T-helper 17 cell (primary cell): ENCODE measurements at regions not wholly inside any gene's neighbourhood (a gene's known extent, or its start where the extent isn't known, plus 50 kb on each side); places are given as distances from the start of the nearest gene placed in this dataset.

Experiments used
- ATAC-seq: fragments of 150-1000 bp; cut with Tn5 transposase; 2 replicates; pipeline ENCODE4 v1.10.0; 2021; ENCODE audit warnings: mild to moderate bottlenecking, moderate library complexity
- DNase-seq, 3 donors: peaks; one replicate each; pipeline versions ENCODE4 v3.0.0 to v3.0.0-alpha.2; 2020 to 2021
- H3K9me3 ChIP-seq: one replicate; pipeline ENCODE4 v1.7.0; 2013; ENCODE audit warnings: low read length, mild to moderate bottlenecking; ENCODE audit not compliant: control insufficient read depth, poor library complexity, severe bottlenecking
- H3K27ac Mint-ChIP-seq: one replicate; pipeline ENCODE4 v1.8.0; 2022; ENCODE audit warnings: mild to moderate bottlenecking, moderate library complexity, mixed read lengths
- H3K27me3 Mint-ChIP-seq: one replicate; pipeline ENCODE4 v1.8.0; 2022; ENCODE audit warnings: mixed read lengths
- H3K36me3 Mint-ChIP-seq: one replicate; pipeline ENCODE4 v1.8.0; 2022; ENCODE audit warnings: low read depth, mixed read lengths
- H3K4me1 Mint-ChIP-seq: one replicate; pipeline ENCODE4 v1.8.0; 2022; ENCODE audit warnings: mild to moderate bottlenecking, mixed read lengths
- H3K4me3 Mint-ChIP-seq: one replicate; pipeline ENCODE4 v1.8.0; 2022; ENCODE audit warnings: mild to moderate bottlenecking, moderate library complexity, mixed read lengths

- Mint-ChIP-seq H3K36me3 (no peaks in the 10 kb centered on the region), H3K4me1 (peaks cover 4% of the 10 kb centered on the region), H3K27ac (no peak overlapping the region), H3K27me3 (no peaks in the 10 kb centered on the region), H3K4me3 (no peak overlapping the region)
- H3K9me3 ChIP-seq = no peaks in the 10 kb centered on the region
- DNase-seq (no peak), ATAC-seq (no peak)
Measured at GRCh38 chr3:28114893-28115292, 126.5 kb upstream of the CMC1 start.

- DNase-seq (no peak), ATAC-seq (no peak)
- peaks cover 4% of the 10 kb centered on the region for H3K4me1 Mint-ChIP-seq
- H3K27me3 Mint-ChIP-seq = no peaks in the 10 kb centered on the region
- H3K4me3 Mint-ChIP-seq = no peak overlapping the region
- no peaks in the 10 kb centered on the region for H3K9me3 ChIP-seq
- no peak overlapping the region for H3K27ac Mint-ChIP-seq
- no peaks in the 10 kb centered on the region for H3K36me3 Mint-ChIP-seq
Measured at GRCh38 chr3:28115316-28115715, 126.1 kb upstream of the CMC1 start.

- Mint-ChIP-seq H3K4me1 (peaks cover 4% of the 10 kb centered on the region), H3K27ac (no peak overlapping the region), H3K36me3 (no peaks in the 10 kb centered on the region), H3K27me3 (no peaks in the 10 kb centered on the region), H3K4me3 (no peak overlapping the region)
- DNase-seq (no peak), ATAC-seq (no peak)
- H3K9me3 ChIP-seq = no peaks in the 10 kb centered on the region
Measured at GRCh38 chr3:28117598-28117997, 123.8 kb upstream of the CMC1 start.

- Mint-ChIP-seq H3K27ac (no peak overlapping the region), H3K27me3 (no peaks in the 10 kb centered on the region), H3K4me1 (peaks cover 4% of the 10 kb centered on the region), H3K36me3 (no peaks in the 10 kb centered on the region), H3K4me3 (no peak overlapping the region)
- DNase-seq (no peak), ATAC-seq (no peak)
- H3K9me3 ChIP-seq = no peaks in the 10 kb centered on the region
Measured at GRCh38 chr3:28118087-28118486, 123.3 kb upstream of the CMC1 start.

- no peak for DNase-seq
- H3K4me1 Mint-ChIP-seq = no peaks in the 10 kb centered on the region
- no peak for ATAC-seq
Measured at GRCh38 chr3:28122227-28122626, 119.2 kb upstream of the CMC1 start.

GRCh38 chr3:28124882-28125281 is 116.5 kb upstream of the CMC1 start:
- Mint-ChIP-seq H3K4me1 (no peaks in the 10 kb centered on the region), H3K27me3 (no peaks in the 10 kb centered on the region), H3K36me3 (no peaks in the 10 kb centered on the region), H3K27ac (no peak overlapping the region), H3K4me3 (no peak overlapping the region)
- H3K9me3 ChIP-seq = no peaks in the 10 kb centered on the region
- no peak for ATAC-seq
- DNase-seq = no peak

More at GRCh38 chr3:28122227-28122626, 119.2 kb upstream of the CMC1 start:
- no peaks in the 10 kb centered on the region for H3K27me3 Mint-ChIP-seq
- H3K36me3 Mint-ChIP-seq = no peaks in the 10 kb centered on the region
- no peak overlapping the region for H3K4me3 Mint-ChIP-seq
- H3K27ac Mint-ChIP-seq = no peak overlapping the region
- H3K9me3 ChIP-seq = no peaks in the 10 kb centered on the region

- Mint-ChIP-seq H3K36me3 (no peaks in the 10 kb centered on the region), H3K4me1 (no peaks in the 10 kb centered on the region), H3K4me3 (no peak overlapping the region), H3K27me3 (no peaks in the 10 kb centered on the region), H3K27ac (no peak overlapping the region)
- DNase-seq (no peak), ATAC-seq (no peak)
- H3K9me3 ChIP-seq = no peaks in the 10 kb centered on the region
Measured at GRCh38 chr3:28125342-28125741, 116.1 kb upstream of the CMC1 start.

- DNase-seq (no peak), ATAC-seq (no peak)
- Mint-ChIP-seq H3K27ac (no peak overlapping the region), H3K4me3 (no peak overlapping the region), H3K4me1 (no peaks in the 10 kb centered on the region), H3K27me3 (no peaks in the 10 kb centered on the region), H3K36me3 (peaks cover 2% of the 10 kb centered on the region)
- no peaks in the 10 kb centered on the region for H3K9me3 ChIP-seq
Measured at GRCh38 chr3:28130836-28131235, 110.6 kb upstream of the CMC1 start.

- no peaks in the 10 kb centered on the region for H3K9me3 ChIP-seq
- H3K27ac Mint-ChIP-seq = no peak overlapping the region
- no peaks in the 10 kb centered on the region for H3K27me3 Mint-ChIP-seq
- H3K4me3 Mint-ChIP-seq = no peak overlapping the region
- no peak for DNase-seq
- no peaks in the 10 kb centered on the region for H3K4me1 Mint-ChIP-seq
- no peak for ATAC-seq
- H3K36me3 Mint-ChIP-seq = peaks cover 2% of the 10 kb centered on the region
Measured at GRCh38 chr3:28132941-28133340, 108.5 kb upstream of the CMC1 start.

GRCh38 chr3:28134198-28134597 is 107.2 kb upstream of the CMC1 start:
- Mint-ChIP-seq H3K27ac (no peak overlapping the region), H3K36me3 (peaks cover 2% of the 10 kb centered on the region), H3K27me3 (no peaks in the 10 kb centered on the region), H3K4me3 (no peak overlapping the region), H3K4me1 (no peaks in the 10 kb centered on the region)
- DNase-seq (no peak), ATAC-seq (no peak)
- no peaks in the 10 kb centered on the region for H3K9me3 ChIP-seq

GRCh38 chr3:28134792-28135375 is 106.5 kb upstream of the CMC1 start:
- ATAC-seq (no peak), DNase-seq (no peak)
- H3K9me3 ChIP-seq = no peaks in the 10 kb centered on the region
- no peak overlapping the region for H3K27ac Mint-ChIP-seq
- peaks cover 2% of the 10 kb centered on the region for H3K36me3 Mint-ChIP-seq
- H3K27me3 Mint-ChIP-seq = no peaks in the 10 kb centered on the region
- H3K4me3 Mint-ChIP-seq = no peak overlapping the region
- H3K4me1 Mint-ChIP-seq = no peaks in the 10 kb centered on the region

- no peaks in the 10 kb centered on the region for H3K9me3 ChIP-seq
- no peak overlapping the region for H3K27ac Mint-ChIP-seq
- no peaks in the 10 kb centered on the region for H3K27me3 Mint-ChIP-seq
- DNase-seq (no peak), ATAC-seq (no peak)
- H3K4me3 Mint-ChIP-seq = no peak overlapping the region
- no peaks in the 10 kb centered on the region for H3K4me1 Mint-ChIP-seq
- H3K36me3 Mint-ChIP-seq = no peaks in the 10 kb centered on the region
Measured at GRCh38 chr3:28136607-28137216, 104.7 kb upstream of the CMC1 start.

- Mint-ChIP-seq H3K27me3 (no peaks in the 10 kb centered on the region), H3K36me3 (no peaks in the 10 kb centered on the region), H3K4me3 (no peak overlapping the region), H3K4me1 (no peaks in the 10 kb centered on the region), H3K27ac (no peak overlapping the region)
- DNase-seq (no peak), ATAC-seq (no peak)
- H3K9me3 ChIP-seq = no peaks in the 10 kb centered on the region
Measured at GRCh38 chr3:28138043-28138610, 103.3 kb upstream of the CMC1 start.

GRCh38 chr3:28139288-28139687 is 102.1 kb upstream of the CMC1 start:
- DNase-seq (no peak), ATAC-seq (no peak)
- Mint-ChIP-seq H3K27me3 (no peaks in the 10 kb centered on the region), H3K4me3 (no peak overlapping the region), H3K36me3 (no peaks in the 10 kb centered on the region), H3K27ac (no peak overlapping the region), H3K4me1 (no peaks in the 10 kb centered on the region)
- no peaks in the 10 kb centered on the region for H3K9me3 ChIP-seq
